Lower lobe of right lung (tissue), 2 donors: ENCODE measurements at regions not wholly inside any gene's neighbourhood (a gene's known extent, or its start where the extent isn't known, plus 50 kb on each side); places are given as distances from the start of the nearest gene placed in this dataset.

Experiments
- ATAC-seq, 2 donors: fragments of 200-7000 bp; cut with Tn5 transposase; one replicate each; pipeline ENCODE4 v1.9.1; 2020 to 2022; ENCODE audit warnings: mild to moderate bottlenecking in 2 of 2, moderate library complexity in 2 of 2
- DNase-seq: peaks from one replicate; pipeline ENCODE4 v3.0.0-alpha.2; 2020
- H3K27ac ChIP-seq: fragments of 200-600 bp; one replicate; pipeline ENCODE4 v1.8.0; 2022
- H3K27me3 ChIP-seq: fragments of 200-600 bp; one replicate; pipeline ENCODE4 v1.8.0; 2022; ENCODE audit warnings: low read depth
- H3K36me3 ChIP-seq: fragments of 200-600 bp; one replicate; pipeline ENCODE4 v1.8.0; 2022; ENCODE audit warnings: mild to moderate bottlenecking
- H3K4me1 ChIP-seq: fragments of 200-600 bp; one replicate; pipeline ENCODE4 v1.8.0; 2022
- H3K4me3 ChIP-seq: fragments of 200-600 bp; one replicate; pipeline ENCODE4 v1.8.0; 2022; ENCODE audit warnings: mild to moderate bottlenecking
- H3K9me3 ChIP-seq: fragments of 200-600 bp; one replicate; pipeline ENCODE4 v1.8.0; 2022
- intact Hi-C: fragments of 100-400 bp; cut with DNase I; formaldehyde crosslinking; loops from one replicate; pipeline ENCODE4 v1.11.0; 2022
- TF ChIP-seq, protein P1 (sequence below): fragments of 200-600 bp; IDR thresholded peaks from one replicate; pipeline ENCODE4 v1.8.0; 2022; ENCODE audit warnings: antibody characterized with exemption, mild to moderate bottlenecking
- donor health status: DM: no; HTN: yes; CAD: no; lungs with severe emphysema.

GRCh38 chr2:160913323-160913722, 246.9 kb upstream of the TANK start:
- Histone ChIP-seq H3K4me1 (peaks cover 5% of the 10 kb centered on the region), H3K27me3 (no peaks in the 10 kb centered on the region), H3K9me3 (no peaks in the 10 kb centered on the region), H3K4me3 (no peak overlapping the region), H3K36me3 (no peaks in the 10 kb centered on the region), H3K27ac (no peak overlapping the region)
- TF ChIP-seq, protein P1, sequence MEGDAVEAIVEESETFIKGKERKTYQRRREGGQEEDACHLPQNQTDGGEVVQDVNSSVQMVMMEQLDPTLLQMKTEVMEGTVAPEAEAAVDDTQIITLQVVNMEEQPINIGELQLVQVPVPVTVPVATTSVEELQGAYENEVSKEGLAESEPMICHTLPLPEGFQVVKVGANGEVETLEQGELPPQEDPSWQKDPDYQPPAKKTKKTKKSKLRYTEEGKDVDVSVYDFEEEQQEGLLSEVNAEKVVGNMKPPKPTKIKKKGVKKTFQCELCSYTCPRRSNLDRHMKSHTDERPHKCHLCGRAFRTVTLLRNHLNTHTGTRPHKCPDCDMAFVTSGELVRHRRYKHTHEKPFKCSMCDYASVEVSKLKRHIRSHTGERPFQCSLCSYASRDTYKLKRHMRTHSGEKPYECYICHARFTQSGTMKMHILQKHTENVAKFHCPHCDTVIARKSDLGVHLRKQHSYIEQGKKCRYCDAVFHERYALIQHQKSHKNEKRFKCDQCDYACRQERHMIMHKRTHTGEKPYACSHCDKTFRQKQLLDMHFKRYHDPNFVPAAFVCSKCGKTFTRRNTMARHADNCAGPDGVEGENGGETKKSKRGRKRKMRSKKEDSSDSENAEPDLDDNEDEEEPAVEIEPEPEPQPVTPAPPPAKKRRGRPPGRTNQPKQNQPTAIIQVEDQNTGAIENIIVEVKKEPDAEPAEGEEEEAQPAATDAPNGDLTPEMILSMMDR, result no peak
- intact Hi-C loops, result no loop called here
- ATAC-seq, result no peak
- no peak for DNase-seq

DNA sequence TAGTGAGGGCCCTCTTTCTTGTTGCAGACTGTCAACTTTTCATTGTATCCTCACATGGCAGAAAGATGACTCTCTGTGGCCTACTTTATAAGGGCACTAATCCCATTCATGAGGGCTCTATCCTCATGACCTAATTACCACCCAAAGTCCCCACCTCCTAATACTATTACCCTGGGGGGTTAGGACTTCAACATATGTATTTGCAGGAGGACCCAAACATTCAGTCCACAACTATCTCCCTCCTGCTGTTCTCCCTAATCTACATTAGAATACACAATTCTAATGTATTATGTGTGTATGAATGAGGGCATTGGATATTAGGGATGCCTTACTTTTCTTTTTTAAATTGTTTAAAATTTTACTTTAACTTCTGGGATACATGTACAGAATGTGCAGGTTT, 246.0 kb upstream of the TANK start:
- no peak for ATAC-seq
- Histone ChIP-seq H3K36me3 (no peaks in the 10 kb centered on the region), H3K4me3 (no peak overlapping the region), H3K27ac (no peak overlapping the region), H3K9me3 (no peaks in the 10 kb centered on the region), H3K27me3 (no peaks in the 10 kb centered on the region), H3K4me1 (peaks cover 7% of the 10 kb centered on the region)
- intact Hi-C loops, result no loop called here
- no peak for DNase-seq
- TF ChIP-seq, protein P1, result no peak

DNA sequence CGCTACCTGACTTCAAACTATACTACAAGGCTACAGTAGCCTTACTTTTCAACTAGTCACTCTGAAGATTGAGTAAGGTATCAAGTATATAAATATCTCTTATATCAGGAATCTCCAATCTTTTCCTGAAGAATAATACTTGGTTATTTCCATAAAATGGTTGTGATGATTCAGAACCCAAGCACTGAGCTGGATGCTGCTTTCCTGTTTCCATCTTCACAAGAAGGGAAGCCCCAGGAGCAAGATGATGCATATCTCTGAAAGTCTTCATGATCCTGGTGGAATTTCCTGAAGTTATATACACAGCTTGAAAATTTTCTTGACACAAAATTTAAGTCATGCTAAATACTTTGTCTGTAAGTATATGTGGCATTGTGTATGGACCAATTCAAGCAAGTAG, 243.9 kb upstream of the TANK start:
- ATAC-seq (no peak), DNase-seq (no peak)
- Histone ChIP-seq H3K36me3 (no peaks in the 10 kb centered on the region), H3K9me3 (no peaks in the 10 kb centered on the region), H3K4me3 (no peak overlapping the region), H3K27ac (no peak overlapping the region), H3K4me1 (peaks cover 7% of the 10 kb centered on the region), H3K27me3 (no peaks in the 10 kb centered on the region)
- TF ChIP-seq, protein P1, result no peak
- intact Hi-C loops, result no loop called here

DNA sequence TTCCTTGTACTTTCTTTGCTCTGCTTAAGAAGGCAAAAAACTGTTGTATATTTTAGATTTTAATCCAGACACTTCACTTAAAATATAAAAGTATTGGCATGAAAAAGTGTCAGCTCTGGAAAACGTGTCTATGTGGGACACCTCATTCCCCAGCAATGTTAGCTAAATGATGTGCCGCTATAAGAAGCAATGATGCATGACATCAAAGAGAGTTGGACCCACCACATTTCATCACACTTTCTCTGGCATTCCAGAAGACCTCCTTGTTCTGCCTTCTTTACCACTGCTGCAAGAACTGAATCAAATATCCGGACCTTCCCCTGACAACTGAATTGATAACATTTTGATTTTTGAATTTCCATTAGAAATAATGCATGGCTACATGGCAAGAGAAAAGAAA, 242.4 kb upstream of the TANK start:
- Histone ChIP-seq H3K4me3 (no peak overlapping the region), H3K9me3 (no peaks in the 10 kb centered on the region), H3K36me3 (no peaks in the 10 kb centered on the region), H3K27ac (no peak overlapping the region), H3K4me1 (peaks cover 7% of the 10 kb centered on the region), H3K27me3 (no peaks in the 10 kb centered on the region)
- TF ChIP-seq, protein P1, result no peak
- intact Hi-C loops, result no loop called here
- DNase-seq (no peak), ATAC-seq (no peak)

DNA sequence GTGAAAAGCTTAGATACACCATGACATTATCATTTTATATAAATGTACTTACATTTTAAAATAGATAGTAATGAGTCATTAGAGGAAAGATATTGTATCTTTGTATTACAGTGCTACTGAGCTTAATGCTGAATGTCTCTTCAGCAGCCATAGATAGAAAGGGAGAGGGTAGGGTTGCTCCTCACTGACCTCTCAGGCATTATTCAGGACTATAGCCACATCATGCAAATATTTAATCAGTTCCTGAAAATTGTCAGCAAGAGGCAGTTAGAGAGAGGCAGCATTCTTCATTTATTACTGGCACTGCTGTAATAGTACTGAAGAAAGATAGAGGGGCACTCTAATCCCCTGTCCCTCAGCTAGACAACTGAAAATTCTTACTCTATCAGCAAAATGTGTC, 242.0 kb upstream of the TANK start:
- Histone ChIP-seq H3K36me3 (no peaks in the 10 kb centered on the region), H3K27ac (no peak overlapping the region), H3K9me3 (no peaks in the 10 kb centered on the region), H3K4me1 (peaks cover 7% of the 10 kb centered on the region), H3K4me3 (no peak overlapping the region), H3K27me3 (no peaks in the 10 kb centered on the region)
- ATAC-seq, result no peak
- intact Hi-C loops, result no loop called here
- TF ChIP-seq, protein P1, result no peak
- no peak for DNase-seq
